OCI-LY3 (cell line): ENCODE measurements at regions not wholly inside any gene's neighbourhood (a gene's known extent, or its start where the extent isn't known, plus 50 kb on each side); places are given as distances from the start of the nearest gene placed in this dataset.

Source experiments
- H2AFZ ChIP-seq: fragments of 200-600, 300-600 bp; shearing (Covaris generic); 2 replicates; pipeline ENCODE4 v1.6.0; 2014; ENCODE audit warnings: antibody characterized with exemption, low read depth, low read length
- H3K27ac ChIP-seq: fragments of 200-600, 300-600 bp; sonication (generic); 2 replicates; pipeline ENCODE4 v1.5.1; 2014; ENCODE audit warnings: mild to moderate bottlenecking, low read length, moderate library complexity, mixed read lengths
- H3K27me3 ChIP-seq: fragments of 200-600, 300-600 bp; sonication (generic); 2 replicates; pipeline ENCODE4 v1.6.1; 2014; ENCODE audit warnings: low read depth, low read length, mixed read lengths
- H3K36me3 ChIP-seq: fragments of 200-600, 300-600 bp; sonication (generic); replicated peaks from 2 replicates; pipeline ENCODE3; 2014; ENCODE audit warnings: low read depth, low read length, mixed read lengths
- H3K4me1 ChIP-seq: fragments of 300-600, 200-600 bp; sonication (generic); 2 replicates; pipeline ENCODE4 v1.6.1; 2014; ENCODE audit warnings: low read length, mixed read lengths
- H3K4me2 ChIP-seq: fragments of 200-600, 300-600 bp; sonication (generic); 2 replicates; pipeline ENCODE4 v1.6.1; 2014; ENCODE audit warnings: low read length, mixed read lengths
- H3K4me3 ChIP-seq: fragments of 300-600, 200-600 bp; sonication (generic); 2 replicates; pipeline ENCODE4 v1.5.1; 2014; ENCODE audit warnings: antibody characterized with exemption, mild to moderate bottlenecking, low read length, moderate library complexity
- H3K79me2 ChIP-seq: fragments of 300-600, 200-600 bp; shearing (Covaris generic); 2 replicates; pipeline ENCODE4 v1.6.1; 2014; ENCODE audit warnings: mild to moderate bottlenecking, low read length, mixed read lengths
- H3K9ac ChIP-seq: fragments of 300-600, 200-600 bp; shearing (Covaris generic); 2 replicates; pipeline ENCODE4 v1.6.0; 2014; ENCODE audit warnings: mild to moderate bottlenecking, low read length, moderate library complexity
- H3K9me3 ChIP-seq: fragments of 200-600, 300-600 bp; shearing (Covaris generic); 2 replicates; pipeline ENCODE4 v1.6.1; 2014; ENCODE audit warnings: low read length, mixed read lengths; ENCODE audit not compliant: insufficient read depth
- H4K20me1 ChIP-seq: fragments of 200-600, 300-600 bp; sonication (generic); 2 replicates; pipeline ENCODE4 v1.6.1; 2016; ENCODE audit warnings: low read length, mixed read lengths; ENCODE audit not compliant: insufficient read depth
- EZH2phosphoT487 ChIP-seq: fragments of 200-600 bp; shearing (Covaris generic); IDR thresholded peaks from 2 replicates; pipeline ENCODE4 v1.6.1; 2018; ENCODE audit warnings: antibody characterized with exemption, mixed run types, low read depth
- TF ChIP-seq, protein P1 (sequence below): fragments of 200-600, 300-600 bp; sonication (generic); IDR thresholded peaks from 2 replicates; pipeline ENCODE4 v1.5.1; 2014; ENCODE audit warnings: antibody characterized with exemption, low read length, low read depth

DNA sequence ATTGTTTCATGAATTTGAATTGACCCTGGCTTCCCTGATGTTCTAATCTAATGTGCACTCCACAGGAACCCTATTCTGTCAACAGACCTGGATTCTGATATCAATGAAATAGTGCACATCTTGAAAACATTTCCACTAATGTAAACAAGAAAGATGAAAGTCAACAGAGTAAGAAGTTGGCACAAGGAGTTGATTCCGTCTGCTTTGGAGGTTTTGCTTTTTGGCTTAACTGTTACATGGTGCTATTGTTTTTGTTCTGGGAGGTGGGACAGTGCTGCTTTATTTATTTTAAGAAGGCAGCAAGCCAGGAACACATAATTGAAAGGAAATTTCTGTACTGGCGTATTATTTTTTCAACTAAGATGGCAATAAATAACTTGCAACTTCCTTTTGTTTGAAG, 73.3 kb downstream of the LEPR start:
- H3K4me2 ChIP-seq = no peak overlapping the region
- no peaks in the 10 kb centered on the region for H3K4me1 ChIP-seq
- H3K9ac ChIP-seq = no peak overlapping the region
- H3K36me3 ChIP-seq = no peaks in the 10 kb centered on the region
- H3K4me3 ChIP-seq = no peak overlapping the region
- TF ChIP-seq EZH2phosphoT487 = no peak
- TF ChIP-seq, protein P1, sequence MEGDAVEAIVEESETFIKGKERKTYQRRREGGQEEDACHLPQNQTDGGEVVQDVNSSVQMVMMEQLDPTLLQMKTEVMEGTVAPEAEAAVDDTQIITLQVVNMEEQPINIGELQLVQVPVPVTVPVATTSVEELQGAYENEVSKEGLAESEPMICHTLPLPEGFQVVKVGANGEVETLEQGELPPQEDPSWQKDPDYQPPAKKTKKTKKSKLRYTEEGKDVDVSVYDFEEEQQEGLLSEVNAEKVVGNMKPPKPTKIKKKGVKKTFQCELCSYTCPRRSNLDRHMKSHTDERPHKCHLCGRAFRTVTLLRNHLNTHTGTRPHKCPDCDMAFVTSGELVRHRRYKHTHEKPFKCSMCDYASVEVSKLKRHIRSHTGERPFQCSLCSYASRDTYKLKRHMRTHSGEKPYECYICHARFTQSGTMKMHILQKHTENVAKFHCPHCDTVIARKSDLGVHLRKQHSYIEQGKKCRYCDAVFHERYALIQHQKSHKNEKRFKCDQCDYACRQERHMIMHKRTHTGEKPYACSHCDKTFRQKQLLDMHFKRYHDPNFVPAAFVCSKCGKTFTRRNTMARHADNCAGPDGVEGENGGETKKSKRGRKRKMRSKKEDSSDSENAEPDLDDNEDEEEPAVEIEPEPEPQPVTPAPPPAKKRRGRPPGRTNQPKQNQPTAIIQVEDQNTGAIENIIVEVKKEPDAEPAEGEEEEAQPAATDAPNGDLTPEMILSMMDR = no peak
- no peaks in the 10 kb centered on the region for H3K9me3 ChIP-seq
- H2AFZ ChIP-seq = no peak overlapping the region
- no peaks in the 10 kb centered on the region for H3K27me3 ChIP-seq
- H4K20me1 ChIP-seq = no peaks in the 10 kb centered on the region
- H3K27ac ChIP-seq = no peak overlapping the region
- H3K79me2 ChIP-seq = no peaks in the 10 kb centered on the region

DNA sequence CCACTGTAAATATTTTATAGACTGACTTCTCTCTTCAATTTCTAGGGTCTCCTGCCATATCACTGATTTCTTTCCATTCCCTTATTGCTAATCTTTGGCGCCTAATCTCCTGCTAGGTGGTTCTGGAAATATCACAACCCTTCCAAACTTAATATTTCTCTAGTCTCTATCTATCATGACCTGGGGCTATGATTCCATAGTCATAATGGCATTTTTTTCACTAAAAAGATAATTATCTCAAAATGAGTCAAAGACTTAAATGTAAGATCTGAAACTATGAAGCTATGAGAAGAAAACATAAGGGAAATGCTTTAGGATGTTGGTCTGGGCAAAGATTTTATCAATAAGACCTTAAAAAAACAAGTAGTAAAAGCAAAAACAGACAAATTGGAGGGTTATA, 74.2 kb downstream of the LEPR start:
- TF ChIP-seq, protein P1 = no peak
- TF ChIP-seq EZH2phosphoT487 = no peak
- Histone ChIP-seq H3K4me3 (no peak overlapping the region), H3K4me1 (no peaks in the 10 kb centered on the region)

DNA sequence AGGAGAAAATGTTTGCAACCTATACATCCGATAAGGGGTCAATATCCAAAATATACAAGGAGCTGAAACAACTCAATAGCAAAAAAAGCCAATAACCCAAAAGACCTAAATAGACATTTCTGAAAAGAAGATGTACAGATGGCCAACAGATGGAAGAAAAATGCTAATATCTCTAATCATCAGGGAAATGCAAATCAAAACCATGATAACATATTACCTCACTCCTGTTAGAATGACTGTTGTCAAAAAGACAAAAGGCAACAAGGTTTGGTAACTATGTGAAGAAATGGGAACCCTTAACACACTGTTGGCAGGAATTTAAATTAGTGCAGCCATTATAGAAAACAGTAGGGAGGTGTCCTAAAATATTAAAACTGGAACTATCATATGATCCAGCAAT, 74.7 kb downstream of the LEPR start:
- Histone ChIP-seq H3K36me3 (no peaks in the 10 kb centered on the region), H3K27me3 (no peaks in the 10 kb centered on the region), H4K20me1 (no peaks in the 10 kb centered on the region), H3K79me2 (no peaks in the 10 kb centered on the region), H3K27ac (no peak overlapping the region), H3K9me3 (no peaks in the 10 kb centered on the region), H2AFZ (no peak overlapping the region), H3K4me3 (no peak overlapping the region), H3K4me2 (no peak overlapping the region), H3K9ac (no peak overlapping the region), H3K4me1 (no peaks in the 10 kb centered on the region)
- TF ChIP-seq, protein P1 = no peak
- TF ChIP-seq EZH2phosphoT487 = no peak

More for the DNA sequence above, 74.2 kb downstream of the LEPR start:
- Histone ChIP-seq H3K9ac (no peak overlapping the region), H2AFZ (no peak overlapping the region), H3K4me2 (no peak overlapping the region), H3K9me3 (no peaks in the 10 kb centered on the region), H3K36me3 (no peaks in the 10 kb centered on the region), H4K20me1 (no peaks in the 10 kb centered on the region), H3K79me2 (no peaks in the 10 kb centered on the region), H3K27me3 (no peaks in the 10 kb centered on the region), H3K27ac (no peak overlapping the region)

- Histone ChIP-seq H3K27me3 (no peaks in the 10 kb centered on the region), H3K36me3 (no peaks in the 10 kb centered on the region), H2AFZ (no peak overlapping the region), H3K27ac (no peak overlapping the region), H3K9me3 (no peaks in the 10 kb centered on the region), H3K9ac (no peak overlapping the region), H3K4me1 (no peaks in the 10 kb centered on the region), H3K4me2 (no peak overlapping the region), H3K79me2 (no peaks in the 10 kb centered on the region), H4K20me1 (no peaks in the 10 kb centered on the region), H3K4me3 (no peak overlapping the region)
- TF ChIP-seq, protein P1 = no peak
- TF ChIP-seq EZH2phosphoT487 = no peak
These were observed 76.9 kb downstream of the LEPR start for GRCh38 chr1:65497256-65497830.
